WTC11 (cell line): ENCODE measurements at regions not wholly inside any gene's neighbourhood (a gene's known extent, or its start where the extent isn't known, plus 50 kb on each side); places are given as distances from the start of the nearest gene placed in this dataset.

Source experiments
- ATAC-seq: fragments of 200-7000 bp; cut with Tn5 transposase; 2 replicates; pipeline ENCODE4 v1.10.0; 2021; ENCODE audit warnings: mild to moderate bottlenecking, moderate library complexity
- CTCF ChIA-PET: fragments of 300-600 bp; sonication (Branson Sonifier 250); formaldehyde crosslinking; loops from one replicate; lab custom pipeline; 2021; ENCODE audit warnings: antibody characterized with exemption; lab: Charles Lee
- POLR2A ChIA-PET: fragments of 350-600 bp; sonication (Branson Sonifier 250); formaldehyde crosslinking; loops from one replicate; lab custom pipeline; 2021; ENCODE audit warnings: antibody characterized with exemption; lab: Charles Lee
- DNase-seq: peaks from one replicate; pipeline ENCODE4 v3.0.0; 2021; ENCODE audit warnings: low spot score
- H3K27ac Mint-ChIP-seq: 2 replicates; pipeline ENCODE4 v1.8.0; 2021; ENCODE audit warnings: mixed read lengths
- H3K27me3 Mint-ChIP-seq: 2 replicates; pipeline ENCODE4 v1.8.0; 2021; ENCODE audit warnings: low read depth, mild to moderate bottlenecking, moderate library complexity, mixed read lengths
- H3K36me3 Mint-ChIP-seq: 2 replicates; pipeline ENCODE4 v1.8.0; 2021; ENCODE audit warnings: mixed read lengths
- H3K4me1 Mint-ChIP-seq: 2 replicates; pipeline ENCODE4 v1.8.0; 2022; ENCODE audit warnings: mixed read lengths
- H3K4me3 Mint-ChIP-seq: 2 replicates; pipeline ENCODE4 v1.8.0; 2021; ENCODE audit warnings: mild to moderate bottlenecking, moderate library complexity, mixed read lengths
- H3K9me3 Mint-ChIP-seq: 2 replicates; pipeline ENCODE4 v1.8.0; 2021; ENCODE audit warnings: mixed read lengths
- ARID4B ChIP-seq: sonication (generic); formaldehyde crosslinking; IDR thresholded peaks from 2 replicates; pipeline ENCODE4 v1.8.0; 2023; ENCODE audit warnings: missing genetic modification reagents, mild to moderate bottlenecking, borderline replicate concordance
- CDX4 ChIP-seq: fragments of 250-450 bp; sonication (Bioruptor Pico); IDR thresholded peaks from 2 replicates; pipeline ENCODE4 v1.9.0; 2021; ENCODE audit warnings: moderate library complexity, mild to moderate bottlenecking, inconsistent platforms, borderline replicate concordance
- E2F5 ChIP-seq: sonication (generic); formaldehyde crosslinking; IDR thresholded peaks from 2 replicates; pipeline ENCODE4 v1.8.1; 2022; ENCODE audit warnings: mild to moderate bottlenecking, moderate library complexity, missing genetic modification reagents
- ESRRA ChIP-seq: sonication (generic); formaldehyde crosslinking; IDR thresholded peaks from 2 replicates; pipeline ENCODE4 v1.8.1; 2022; ENCODE audit warnings: mild to moderate bottlenecking, missing genetic modification reagents, borderline replicate concordance
- GABPB1 ChIP-seq: sonication (generic); formaldehyde crosslinking; IDR thresholded peaks from 2 replicates; pipeline ENCODE4 v1.8.1; 2023; ENCODE audit warnings: mild to moderate bottlenecking, missing genetic modification reagents
- MLX ChIP-seq: sonication (generic); formaldehyde crosslinking; IDR thresholded peaks from 2 replicates; pipeline ENCODE4 v1.8.1; 2023; ENCODE audit warnings: mild to moderate bottlenecking, missing genetic modification reagents, moderate library complexity
- NR1H2 ChIP-seq: sonication (generic); formaldehyde crosslinking; IDR thresholded peaks from 2 replicates; pipeline ENCODE4 v1.9.0; 2021; ENCODE audit warnings: mild to moderate bottlenecking, moderate library complexity, missing genetic modification reagents
- PRDM15 ChIP-seq: sonication (generic); formaldehyde crosslinking; IDR thresholded peaks from 2 replicates; pipeline ENCODE4 v1.8.0; 2022; ENCODE audit warnings: missing genetic modification reagents
- PRRX2 ChIP-seq: fragments of 250-450 bp; sonication (Bioruptor Pico); IDR thresholded peaks from 2 replicates; pipeline ENCODE4 v1.8.0; 2021; ENCODE audit warnings: mild to moderate bottlenecking
- SMAD4 ChIP-seq: sonication (generic); formaldehyde crosslinking; IDR thresholded peaks from 2 replicates; pipeline ENCODE4 v1.8.0; 2022; ENCODE audit warnings: mild to moderate bottlenecking, missing genetic modification reagents
- SP1 ChIP-seq: sonication (generic); formaldehyde crosslinking; conservative IDR thresholded peaks from 2 replicates; pipeline ENCODE4 v1.8.1; 2022; ENCODE audit warnings: missing genetic modification reagents
- TCF7 ChIP-seq: sonication (generic); formaldehyde crosslinking; IDR thresholded peaks from 2 replicates; pipeline ENCODE4 v1.8.0; 2022; ENCODE audit warnings: mild to moderate bottlenecking, low read depth, missing genetic modification reagents, moderate library complexity
- TEAD1 ChIP-seq: sonication (generic); formaldehyde crosslinking; IDR thresholded peaks from 2 replicates; pipeline ENCODE4 v1.8.0; 2022; ENCODE audit warnings: mild to moderate bottlenecking, missing genetic modification reagents
- TP53 ChIP-seq: sonication (generic); formaldehyde crosslinking; IDR thresholded peaks from 2 replicates; pipeline ENCODE4 v1.8.1; 2023; ENCODE audit warnings: mild to moderate bottlenecking, missing genetic modification reagents
- ZNF121 ChIP-seq: sonication (generic); formaldehyde crosslinking; IDR thresholded peaks from 2 replicates; pipeline ENCODE4 v1.8.0; 2023; ENCODE audit warnings: missing genetic modification reagents
- ZNF219 ChIP-seq: sonication (generic); formaldehyde crosslinking; IDR thresholded peaks from 2 replicates; pipeline ENCODE4 v1.8.0; 2023; ENCODE audit warnings: missing genetic modification reagents, mild to moderate bottlenecking, borderline replicate concordance
- ZNF425 ChIP-seq: fragments of 250-450 bp; sonication (Bioruptor Pico); conservative IDR thresholded peaks from 2 replicates; pipeline ENCODE4 v1.9.0; 2021; ENCODE audit warnings: mild to moderate bottlenecking

GRCh38 chr7:136312592-136312991, 335.4 kb upstream of the MTPN start:
- DNase-seq: no peak
- Mint-ChIP-seq H3K4me1 (no peaks in the 10 kb centered on the region), H3K4me3 (no peak overlapping the region), H3K9me3 (peaks cover 31% of the 10 kb centered on the region), H3K27me3 (0 out of 2 replicates have a peak, but pooled peaks cover 2% of the 10 kb centered on the region), H3K36me3 (peaks cover 11% of the 10 kb centered on the region), H3K27ac (no peak overlapping the region)
- POLR2A ChIA-PET: no interaction called here
- CTCF ChIA-PET: no interaction called here
- TF ChIP-seq ARID4B (CRISPR knock-in tag): no peak
- no peak for ATAC-seq

- H3K4me3 Mint-ChIP-seq: no peak overlapping the region
- POLR2A ChIA-PET: no interaction called here
- H3K27me3 Mint-ChIP-seq: 0 out of 2 replicates have a peak, but pooled peaks cover 2% of the 10 kb centered on the region
- DNase-seq (no peak), ATAC-seq (no peak)
- no peak overlapping the region for H3K27ac Mint-ChIP-seq
- H3K9me3 Mint-ChIP-seq: peaks cover 19% of the 10 kb centered on the region
- CTCF ChIA-PET: no interaction called here
- no peak for TF ChIP-seq SMAD4 (CRISPR knock-in tag)
- TF ChIP-seq SP1 (CRISPR knock-in tag): no peak
- no peak for TF ChIP-seq TCF7 (CRISPR knock-in tag)
- TF ChIP-seq, all 79 proteins: peak for 0
- peaks cover 3% of the 10 kb centered on the region; the same call in 1 of the 2 replicates for H3K36me3 Mint-ChIP-seq
- H3K4me1 Mint-ChIP-seq: no peaks in the 10 kb centered on the region
Measured at GRCh38 chr7:136309407-136309806, 332.2 kb upstream of the MTPN start.

GRCh38 chr7:136308230-136308629, 331.1 kb upstream of the MTPN start:
- no peaks in the 10 kb centered on the region for H3K4me1 Mint-ChIP-seq
- 0 out of 2 replicates have a peak, but pooled peaks cover 2% of the 10 kb centered on the region for H3K27me3 Mint-ChIP-seq
- DNase-seq (no peak), ATAC-seq (no peak)
- no peak for TF ChIP-seq ZNF219
- peaks cover 24% of the 10 kb centered on the region for H3K9me3 Mint-ChIP-seq
- H3K36me3 Mint-ChIP-seq: peaks cover 3% of the 10 kb centered on the region; the same call in 1 of the 2 replicates
- no peak overlapping the region for H3K4me3 Mint-ChIP-seq
- no peak overlapping the region for H3K27ac Mint-ChIP-seq
- ChIA-PET CTCF (no interaction called here), POLR2A (no interaction called here)

- Mint-ChIP-seq H3K4me3 (no peak overlapping the region), H3K36me3 (no peaks in the 10 kb centered on the region), H3K27ac (no peak overlapping the region), H3K27me3 (no peaks in the 10 kb centered on the region), H3K4me1 (no peaks in the 10 kb centered on the region), H3K9me3 (peaks cover 25% of the 10 kb centered on the region)
- ATAC-seq: no peak
- DNase-seq: no peak
- CTCF ChIA-PET: no interaction called here
- POLR2A ChIA-PET: no interaction called here
- TF ChIP-seq GABPB1: no peak
- TF ChIP-seq PRDM15 (CRISPR knock-in tag): no peak
- TF ChIP-seq ZNF425 (CRISPR knock-in tag): no peak
- no peak for TF ChIP-seq PRRX2 (CRISPR knock-in tag)
- no peak for TF ChIP-seq MLX (CRISPR knock-in tag)
- no peak for TF ChIP-seq CDX4 (CRISPR knock-in tag)
- TF ChIP-seq TP53 (CRISPR knock-in tag): no peak
- no peak for TF ChIP-seq E2F5 (CRISPR knock-in tag)
- TF ChIP-seq TEAD1 (CRISPR knock-in tag): no peak
- TF ChIP-seq ZNF121 (CRISPR knock-in tag): no peak
- TF ChIP-seq TCF7 (CRISPR knock-in tag): no peak
- no peak for TF ChIP-seq NR1H2
- no peak for TF ChIP-seq ESRRA (CRISPR knock-in tag)
Measured at GRCh38 chr7:136303162-136303561, 326.0 kb upstream of the MTPN start.
